MM.1S (cell line): ENCODE measurements at regions not wholly inside any gene's neighbourhood (a gene's known extent, or its start where the extent isn't known, plus 50 kb on each side); places are given as distances from the start of the nearest gene placed in this dataset.

ENCODE experiments used
- DNase-seq: peaks from one replicate; pipeline ENCODE4 v3.0.0-alpha.2; 2015
- H2AFZ ChIP-seq: fragments of 300-600 bp; sonication (generic); 2 replicates; pipeline ENCODE4 v1.6.0; 2016; ENCODE audit warnings: antibody characterized with exemption, low read length
- H3F3A ChIP-seq: fragments of 300-600 bp; sonication (generic); 2 replicates; pipeline ENCODE4 v1.6.1; 2016; ENCODE audit warnings: mild to moderate bottlenecking, antibody characterized with exemption, low read length, moderate library complexity, mixed read lengths; ENCODE audit not compliant: insufficient read depth
- H3K27ac ChIP-seq: fragments of 300-600 bp; sonication (generic); 2 replicates; pipeline ENCODE4 v1.5.1; 2016; ENCODE audit warnings: mild to moderate bottlenecking, low read length
- H3K27me3 ChIP-seq: fragments of 300-600 bp; sonication (generic); replicated peaks from 2 replicates; pipeline ENCODE4 v1.6.0; 2016; ENCODE audit warnings: low read length; ENCODE audit not compliant: insufficient read depth
- H3K36me3 ChIP-seq: fragments of 300-600 bp; sonication (generic); replicated peaks from 2 replicates; pipeline ENCODE4 v1.6.1; 2016; ENCODE audit warnings: mild to moderate bottlenecking, low read length, mixed read lengths; ENCODE audit not compliant: insufficient read depth
- H3K4me1 ChIP-seq: fragments of 300-600 bp; sonication (generic); 2 replicates; pipeline ENCODE4 v1.6.1; 2016; ENCODE audit warnings: low read length, mixed read lengths
- H3K4me2 ChIP-seq: fragments of 300-600 bp; sonication (generic); 2 replicates; pipeline ENCODE4 v1.6.0; 2016; ENCODE audit warnings: low read depth, low read length
- H3K4me3 ChIP-seq: fragments of 300-600 bp; sonication (generic); 2 replicates; pipeline ENCODE4 v1.5.1; 2016; ENCODE audit warnings: low read length, mixed read lengths
- H3K79me2 ChIP-seq: fragments of 300-600 bp; sonication (generic); 2 replicates; pipeline ENCODE4 v1.6.1; 2016; ENCODE audit warnings: mixed run types, low read length, mixed read lengths
- H3K9ac ChIP-seq: fragments of 300-600 bp; sonication (generic); 2 replicates; pipeline ENCODE4 v1.6.1; 2016; ENCODE audit warnings: low read length, mixed read lengths
- H3K9me2 ChIP-seq: fragments of 300-600 bp; sonication (generic); replicated peaks from 2 replicates; pipeline ENCODE4 v1.6.1; 2016; ENCODE audit warnings: mild to moderate bottlenecking, low read length, mixed read lengths; ENCODE audit not compliant: insufficient read depth
- H3K9me3 ChIP-seq: fragments of 300-600 bp; sonication (generic); replicated peaks from 2 replicates; pipeline ENCODE4 v1.6.1; 2016; ENCODE audit warnings: mild to moderate bottlenecking, low read length, mixed read lengths; ENCODE audit not compliant: insufficient read depth
- H4K20me1 ChIP-seq: fragments of 300-600 bp; sonication (generic); 2 replicates; pipeline ENCODE4 v1.6.1; 2016; ENCODE audit warnings: mild to moderate bottlenecking, low read length, moderate library complexity, mixed read lengths; ENCODE audit not compliant: insufficient read depth
- EZH2 ChIP-seq: fragments of 300-600 bp; sonication (generic); optimal IDR thresholded peaks from 2 replicates; pipeline ENCODE3; 2017; ENCODE audit warnings: low read depth, mild to moderate bottlenecking, antibody characterized with exemption, low read length, mixed read lengths
- EZH2phosphoT487 ChIP-seq: fragments of 300-600 bp; sonication (generic); IDR thresholded peaks from 2 replicates; pipeline ENCODE4 v1.6.1; 2018; ENCODE audit warnings: antibody characterized with exemption, low read length
- TF ChIP-seq, protein P1 (sequence below): fragments of 300-600 bp; sonication (generic); IDR thresholded peaks from 2 replicates; pipeline ENCODE4 v1.5.1; 2016; ENCODE audit warnings: antibody characterized with exemption, low read length, mixed read lengths

DNA sequence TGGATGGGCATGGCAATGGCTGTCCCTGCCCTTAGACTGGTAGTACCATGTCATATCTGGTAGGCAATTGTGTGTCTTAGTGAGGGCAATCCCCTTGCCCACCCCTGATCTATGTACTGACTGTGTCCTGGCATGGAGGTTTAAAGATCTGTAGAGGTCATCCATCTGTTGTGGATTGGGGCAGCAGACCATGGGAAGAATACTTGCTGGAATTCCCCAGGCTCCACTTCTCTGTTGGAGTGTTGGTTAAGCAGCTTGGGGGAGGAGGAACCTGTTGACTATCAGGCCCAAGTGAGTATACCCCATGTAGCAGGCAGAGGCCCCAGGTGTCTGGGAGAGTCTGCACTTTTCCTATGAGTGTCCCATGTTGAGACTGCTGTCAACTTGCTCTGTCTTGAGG lies 246.7 kb upstream of the DIPK2B start:
- H3K4me2 ChIP-seq = no peak overlapping the region
- TF ChIP-seq, protein P1, sequence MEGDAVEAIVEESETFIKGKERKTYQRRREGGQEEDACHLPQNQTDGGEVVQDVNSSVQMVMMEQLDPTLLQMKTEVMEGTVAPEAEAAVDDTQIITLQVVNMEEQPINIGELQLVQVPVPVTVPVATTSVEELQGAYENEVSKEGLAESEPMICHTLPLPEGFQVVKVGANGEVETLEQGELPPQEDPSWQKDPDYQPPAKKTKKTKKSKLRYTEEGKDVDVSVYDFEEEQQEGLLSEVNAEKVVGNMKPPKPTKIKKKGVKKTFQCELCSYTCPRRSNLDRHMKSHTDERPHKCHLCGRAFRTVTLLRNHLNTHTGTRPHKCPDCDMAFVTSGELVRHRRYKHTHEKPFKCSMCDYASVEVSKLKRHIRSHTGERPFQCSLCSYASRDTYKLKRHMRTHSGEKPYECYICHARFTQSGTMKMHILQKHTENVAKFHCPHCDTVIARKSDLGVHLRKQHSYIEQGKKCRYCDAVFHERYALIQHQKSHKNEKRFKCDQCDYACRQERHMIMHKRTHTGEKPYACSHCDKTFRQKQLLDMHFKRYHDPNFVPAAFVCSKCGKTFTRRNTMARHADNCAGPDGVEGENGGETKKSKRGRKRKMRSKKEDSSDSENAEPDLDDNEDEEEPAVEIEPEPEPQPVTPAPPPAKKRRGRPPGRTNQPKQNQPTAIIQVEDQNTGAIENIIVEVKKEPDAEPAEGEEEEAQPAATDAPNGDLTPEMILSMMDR = no peak
- no peak for TF ChIP-seq EZH2phosphoT487
- TF ChIP-seq EZH2 = no peak
- no peaks in the 10 kb centered on the region for H3K27me3 ChIP-seq
- H2AFZ ChIP-seq = no peak overlapping the region
- H3K9ac ChIP-seq = no peak overlapping the region
- no peaks in the 10 kb centered on the region for H3K4me1 ChIP-seq
- DNase-seq = no peak
- H3F3A ChIP-seq = no peaks in the 10 kb centered on the region
- H3K27ac ChIP-seq = no peak overlapping the region
- H4K20me1 ChIP-seq = no peaks in the 10 kb centered on the region
- no peaks in the 10 kb centered on the region for H3K9me3 ChIP-seq
- no peaks in the 10 kb centered on the region for H3K9me2 ChIP-seq
- no peaks in the 10 kb centered on the region for H3K36me3 ChIP-seq
- no peak overlapping the region for H3K4me3 ChIP-seq
- no peaks in the 10 kb centered on the region for H3K79me2 ChIP-seq

DNA sequence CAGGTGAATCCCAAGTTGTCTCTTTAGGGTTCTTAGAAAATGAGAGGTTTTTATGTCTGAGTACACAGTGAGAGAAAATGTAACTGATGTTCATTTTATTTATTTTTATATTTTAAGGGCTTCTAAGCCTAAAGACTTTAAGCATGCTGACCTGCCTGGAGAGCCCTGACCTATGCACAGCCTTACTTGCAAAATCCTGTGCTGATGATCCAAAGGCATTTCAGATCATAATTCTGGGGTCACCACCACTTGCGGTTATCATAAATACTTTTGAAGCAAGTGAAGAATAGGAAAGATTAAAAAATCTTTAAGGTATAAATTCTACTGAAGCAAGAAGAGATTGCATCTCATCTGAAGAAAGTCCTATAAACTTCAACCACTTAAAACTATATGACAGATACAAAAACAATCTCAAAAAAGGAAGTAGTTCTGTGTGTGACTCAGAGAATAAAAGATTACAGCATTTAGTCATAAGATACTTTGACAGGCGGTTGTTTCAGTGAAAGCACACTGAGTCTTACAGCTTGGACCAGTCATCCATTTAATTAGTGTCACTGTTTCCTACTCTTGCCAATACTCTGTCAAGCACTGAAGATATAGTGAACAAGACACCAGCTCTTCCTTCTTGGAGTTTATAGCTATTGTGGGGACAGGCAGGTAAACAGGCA lies 245.2 kb upstream of the DIPK2B start:
- Histone ChIP-seq H3K4me3 (no peak overlapping the region), H3K4me2 (no peak overlapping the region), H3K36me3 (no peaks in the 10 kb centered on the region), H2AFZ (no peak overlapping the region), H3F3A (no peaks in the 10 kb centered on the region), H4K20me1 (no peaks in the 10 kb centered on the region), H3K9me3 (no peaks in the 10 kb centered on the region), H3K9me2 (no peaks in the 10 kb centered on the region), H3K27me3 (no peaks in the 10 kb centered on the region), H3K9ac (no peak overlapping the region), H3K79me2 (no peaks in the 10 kb centered on the region), H3K27ac (no peak overlapping the region), H3K4me1 (no peaks in the 10 kb centered on the region)
- DNase-seq = no peak
- TF ChIP-seq EZH2phosphoT487 = no peak
- TF ChIP-seq, protein P1 = no peak
- no peak for TF ChIP-seq EZH2

DNA sequence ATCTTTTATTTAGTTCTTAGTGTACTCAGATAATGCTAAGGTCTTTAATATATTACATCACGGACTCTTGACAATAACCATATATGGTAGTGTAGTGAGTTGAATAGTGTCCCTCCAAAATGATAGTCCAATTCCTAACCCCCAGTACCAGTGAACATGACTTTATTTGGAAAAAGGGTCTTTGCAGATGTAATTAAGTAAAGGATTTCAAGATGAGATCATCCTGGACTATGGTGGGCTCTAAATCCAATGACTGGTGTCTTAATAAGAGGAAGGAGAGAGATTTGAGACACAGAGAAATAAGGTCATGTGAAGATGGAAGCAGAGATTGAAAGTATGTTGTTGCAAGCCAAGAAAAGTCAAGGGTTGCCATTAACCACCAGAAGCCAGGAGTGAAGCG lies 236.5 kb upstream of the DIPK2B start:
- no peaks in the 10 kb centered on the region for H3K9me3 ChIP-seq
- no peak for DNase-seq
- no peak overlapping the region for H3K4me2 ChIP-seq
- H3K9ac ChIP-seq = no peak overlapping the region
- H3K4me3 ChIP-seq = no peak overlapping the region
- no peaks in the 10 kb centered on the region for H3K4me1 ChIP-seq
- H4K20me1 ChIP-seq = no peaks in the 10 kb centered on the region
- no peak for TF ChIP-seq EZH2
- TF ChIP-seq EZH2phosphoT487 = no peak
- TF ChIP-seq, protein P1 = no peak
- no peak overlapping the region for H3K27ac ChIP-seq
- H3K79me2 ChIP-seq = no peaks in the 10 kb centered on the region
- no peak overlapping the region for H2AFZ ChIP-seq
- H3K9me2 ChIP-seq = no peaks in the 10 kb centered on the region
- no peaks in the 10 kb centered on the region for H3K27me3 ChIP-seq
- no peaks in the 10 kb centered on the region for H3K36me3 ChIP-seq
- no peaks in the 10 kb centered on the region for H3F3A ChIP-seq
